Thymus (tissue), 11 donors: ENCODE measurements at regions not wholly inside any gene's neighbourhood (a gene's known extent, or its start where the extent isn't known, plus 50 kb on each side); places are given as distances from the start of the nearest gene placed in this dataset.

Experiments
- DNase-seq, 9 donors: peaks; one replicate each; pipeline ENCODE4 v3.0.0-alpha.2; 2013; ENCODE audit warnings: low spot score in 9 of 9, low read depth in 6 of 9, missing footprints in 1 of 9
- H3K27ac ChIP-seq, 2 donors: one replicate each; pipeline ENCODE4 v1.5.1; 2013; ENCODE audit warnings: control low read depth in 1 of 2, low read depth in 1 of 2, low read length in 1 of 2, mild to moderate bottlenecking in 1 of 2, moderate library complexity in 1 of 2
- H3K27me3 ChIP-seq, 2 donors: one replicate each; pipeline ENCODE4 v1.5.1; 2013; ENCODE audit warnings: low read length in 1 of 2; ENCODE audit not compliant: control insufficient read depth in 2 of 2, insufficient read depth in 1 of 2
- H3K36me3 ChIP-seq, 2 donors: one replicate each; pipeline ENCODE4 v1.5.1; 2013; ENCODE audit warnings: low read length in 1 of 2, mild to moderate bottlenecking in 1 of 2, moderate library complexity in 1 of 2; ENCODE audit not compliant: control insufficient read depth in 2 of 2, insufficient read depth in 2 of 2
- H3K4me1 ChIP-seq, 2 donors: one replicate each; pipeline ENCODE4 v1.5.1; 2013; ENCODE audit warnings: low read length in 2 of 2; ENCODE audit not compliant: control insufficient read depth in 2 of 2, insufficient read depth in 2 of 2
- H3K4me3 ChIP-seq, 2 donors: one replicate each; pipeline ENCODE4 v1.5.1; 2013; ENCODE audit warnings: low read length in 2 of 2, control low read depth in 1 of 2, mild to moderate bottlenecking in 1 of 2
- H3K9me3 ChIP-seq, 2 donors: one replicate each; pipeline ENCODE4 v1.5.1; 2013; ENCODE audit warnings: low read length in 1 of 2, mild to moderate bottlenecking in 1 of 2; ENCODE audit not compliant: control insufficient read depth in 2 of 2, insufficient read depth in 1 of 2
- WGBS: extraction: QIAGEN DNeasy Blood & Tissue Kit; methylation state at CpG from one replicate; pipeline ENCODE4 v1.1.7; 2013; 5-methylcytosine and 5-hydroxymethylcytosine counted together
- donor health status: healthy.

GRCh38 chr7:115085421-115085820 lies 163.5 kb downstream of the MDFIC start:
- Histone ChIP-seq H3K27ac (no peak overlapping the region), H3K4me1 (peaks cover 0 to 5% of the 10 kb centered on the region in 2 donors), H3K36me3 (no peaks in the 10 kb centered on the region), H3K4me3 (no peak overlapping the region), H3K9me3 (no peaks in the 10 kb centered on the region), H3K27me3 (no peaks in the 10 kb centered on the region)
- 98% methylated on average over 3 of the region's 3 CpGs for WGBS
- no peak for DNase-seq

GRCh38 chr7:115083935-115084334 lies 162.0 kb downstream of the MDFIC start:
- no peak overlapping the region for H3K27ac ChIP-seq
- no peaks in the 10 kb centered on the region for H3K27me3 ChIP-seq
- no peaks in the 10 kb centered on the region for H3K36me3 ChIP-seq
- no peak for DNase-seq
- H3K9me3 ChIP-seq, result no peaks in the 10 kb centered on the region
- H3K4me3 ChIP-seq, result no peak overlapping the region
- H3K4me1 ChIP-seq, result peaks cover 0 to 4% of the 10 kb centered on the region in 2 donors
- 95% methylated on average over 4 of the region's 4 CpGs for WGBS

DNA sequence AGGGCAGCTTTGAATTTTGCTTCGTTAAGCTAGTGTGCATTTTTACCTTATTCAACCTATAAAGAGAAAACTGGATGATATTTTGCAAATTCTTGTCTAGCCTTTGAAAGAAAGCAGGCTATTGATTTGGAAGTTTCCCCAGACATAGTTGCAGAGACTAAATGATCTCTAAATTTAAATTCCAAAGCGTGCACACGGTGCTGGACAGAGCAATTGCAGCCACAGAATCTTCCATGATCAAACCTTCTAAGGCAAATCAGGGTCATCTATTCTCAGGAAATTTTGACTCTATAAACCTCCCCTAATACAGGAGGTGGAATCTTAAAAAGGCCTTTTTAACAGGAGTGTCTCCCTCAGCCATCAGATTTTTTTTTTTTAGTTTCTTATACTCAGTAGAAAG lies 159.9 kb downstream of the MDFIC start:
- H3K9me3 ChIP-seq, result no peaks in the 10 kb centered on the region
- no peaks in the 10 kb centered on the region for H3K27me3 ChIP-seq

GRCh38 chr7:115078851-115079250 lies 157.0 kb downstream of the MDFIC start:
- WGBS, result 90% methylated on average over 1 of the region's 1 CpG
- Histone ChIP-seq H3K4me1 (no peaks in the 10 kb centered on the region), H3K27ac (no peak overlapping the region), H3K36me3 (no peaks in the 10 kb centered on the region), H3K4me3 (no peak overlapping the region), H3K27me3 (no peaks in the 10 kb centered on the region), H3K9me3 (no peaks in the 10 kb centered on the region)
- DNase-seq, result no peak

More for the DNA sequence above, 159.9 kb downstream of the MDFIC start:
- Histone ChIP-seq H3K4me3 (no peak overlapping the region), H3K27ac (no peak overlapping the region), H3K4me1 (no peaks in the 10 kb centered on the region), H3K36me3 (no peaks in the 10 kb centered on the region)
- WGBS, result 94% methylated on average over 3 of the region's 3 CpGs
- no peak for DNase-seq

DNA sequence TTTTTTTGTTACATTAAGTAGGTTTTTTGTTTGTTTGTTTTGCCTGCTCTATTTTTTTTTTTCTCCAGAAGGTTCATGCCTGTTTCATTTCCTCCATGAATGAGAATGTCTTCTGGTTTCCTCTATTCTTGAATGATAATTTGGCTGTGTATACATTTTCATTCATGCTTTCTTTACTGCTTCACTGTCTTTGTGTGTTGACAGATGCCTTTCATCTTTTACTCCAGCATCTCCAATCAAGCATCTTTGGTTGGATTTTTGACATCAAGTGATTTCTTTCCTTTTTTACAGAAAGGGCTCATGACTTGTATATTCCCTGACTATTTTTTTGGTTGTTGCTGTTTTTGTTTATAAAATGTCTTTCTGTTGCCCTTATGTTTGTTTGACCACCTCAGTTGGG lies 156.5 kb downstream of the MDFIC start:
- no peak for DNase-seq
- Histone ChIP-seq H3K27me3 (no peaks in the 10 kb centered on the region), H3K27ac (no peak overlapping the region), H3K4me1 (no peaks in the 10 kb centered on the region), H3K36me3 (no peaks in the 10 kb centered on the region), H3K9me3 (no peaks in the 10 kb centered on the region), H3K4me3 (no peak overlapping the region)

- H3K36me3 ChIP-seq, result no peaks in the 10 kb centered on the region
- no peak overlapping the region for H3K4me3 ChIP-seq
- H3K27ac ChIP-seq, result no peak overlapping the region
- DNase-seq, result no peak
- H3K4me1 ChIP-seq, result peaks cover 0 to 7% of the 10 kb centered on the region in 2 donors
- 66% methylated on average over 1 of the region's 1 CpG for WGBS
- H3K27me3 ChIP-seq, result no peaks in the 10 kb centered on the region
- no peaks in the 10 kb centered on the region for H3K9me3 ChIP-seq
Observed at GRCh38 chr7:115070311-115070710, 148.4 kb downstream of the MDFIC start.
